GM23248 (cell line): ENCODE measurements at regions not wholly inside any gene's neighbourhood (a gene's known extent, or its start where the extent isn't known, plus 50 kb on each side); places are given as distances from the start of the nearest gene placed in this dataset.

ENCODE experiments used
- EZH2 ChIP-seq: fragments of 200-600 bp; sonication (generic); IDR thresholded peaks from 2 replicates; pipeline ENCODE4 v1.6.1; 2018; ENCODE audit warnings: antibody characterized with exemption, mild to moderate bottlenecking; ENCODE audit not compliant: insufficient read depth, poor library complexity, severe bottlenecking
- EZH2phosphoT487 ChIP-seq: fragments of 200-600 bp; sonication (generic); IDR thresholded peaks from 2 replicates; pipeline ENCODE4 v1.6.1; 2018; ENCODE audit warnings: antibody characterized with exemption, moderate library complexity, mild to moderate bottlenecking, low read depth; ENCODE audit not compliant: insufficient read depth

DNA sequence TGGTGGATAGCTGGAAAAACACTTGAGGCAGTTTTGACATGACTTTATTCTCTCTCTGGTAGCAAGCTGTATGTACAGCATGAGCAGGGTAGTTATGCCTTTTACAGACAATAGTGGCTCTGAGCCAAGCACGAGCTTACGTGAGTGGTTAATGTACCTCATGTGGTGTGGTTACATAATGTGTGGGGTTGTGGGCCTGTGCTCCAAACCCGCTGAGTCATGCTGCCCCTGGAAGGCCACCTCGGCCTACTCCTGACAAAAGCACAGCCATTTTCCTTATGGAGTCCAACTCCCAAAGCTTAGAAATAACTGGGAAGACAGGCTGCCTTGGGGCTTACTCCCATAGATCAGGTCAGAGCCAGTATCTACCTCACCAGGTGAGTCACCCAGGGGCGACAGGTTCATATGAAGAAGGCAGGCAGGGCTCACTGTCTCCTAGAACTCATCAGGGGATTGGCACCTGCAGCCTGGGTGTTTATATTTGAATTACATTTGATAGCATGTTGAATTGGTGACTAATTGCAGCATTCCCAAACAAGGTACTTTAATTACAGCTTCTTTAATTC, 404.5 kb downstream of the ADRA2A start:
- TF ChIP-seq EZH2 (no peak), EZH2phosphoT487 (no peak)
